GM12874 (cell line): ENCODE measurements at regions not wholly inside any gene's neighbourhood (a gene's known extent, or its start where the extent isn't known, plus 50 kb on each side); places are given as distances from the start of the nearest gene placed in this dataset.

ENCODE experiments used
- TF ChIP-seq, protein P1 (sequence below): IDR thresholded peaks from 2 replicates; pipeline ENCODE4 v1.5.1; 2011; ENCODE audit warnings: low read depth, mild to moderate bottlenecking, control low read depth, low read length, moderate library complexity; ENCODE audit not compliant: insufficient read depth

- TF ChIP-seq, protein P1, sequence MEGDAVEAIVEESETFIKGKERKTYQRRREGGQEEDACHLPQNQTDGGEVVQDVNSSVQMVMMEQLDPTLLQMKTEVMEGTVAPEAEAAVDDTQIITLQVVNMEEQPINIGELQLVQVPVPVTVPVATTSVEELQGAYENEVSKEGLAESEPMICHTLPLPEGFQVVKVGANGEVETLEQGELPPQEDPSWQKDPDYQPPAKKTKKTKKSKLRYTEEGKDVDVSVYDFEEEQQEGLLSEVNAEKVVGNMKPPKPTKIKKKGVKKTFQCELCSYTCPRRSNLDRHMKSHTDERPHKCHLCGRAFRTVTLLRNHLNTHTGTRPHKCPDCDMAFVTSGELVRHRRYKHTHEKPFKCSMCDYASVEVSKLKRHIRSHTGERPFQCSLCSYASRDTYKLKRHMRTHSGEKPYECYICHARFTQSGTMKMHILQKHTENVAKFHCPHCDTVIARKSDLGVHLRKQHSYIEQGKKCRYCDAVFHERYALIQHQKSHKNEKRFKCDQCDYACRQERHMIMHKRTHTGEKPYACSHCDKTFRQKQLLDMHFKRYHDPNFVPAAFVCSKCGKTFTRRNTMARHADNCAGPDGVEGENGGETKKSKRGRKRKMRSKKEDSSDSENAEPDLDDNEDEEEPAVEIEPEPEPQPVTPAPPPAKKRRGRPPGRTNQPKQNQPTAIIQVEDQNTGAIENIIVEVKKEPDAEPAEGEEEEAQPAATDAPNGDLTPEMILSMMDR = no peak
Observed at GRCh38 chr12:124663206-124663605, 95.8 kb upstream of the NCOR2 start.

DNA sequence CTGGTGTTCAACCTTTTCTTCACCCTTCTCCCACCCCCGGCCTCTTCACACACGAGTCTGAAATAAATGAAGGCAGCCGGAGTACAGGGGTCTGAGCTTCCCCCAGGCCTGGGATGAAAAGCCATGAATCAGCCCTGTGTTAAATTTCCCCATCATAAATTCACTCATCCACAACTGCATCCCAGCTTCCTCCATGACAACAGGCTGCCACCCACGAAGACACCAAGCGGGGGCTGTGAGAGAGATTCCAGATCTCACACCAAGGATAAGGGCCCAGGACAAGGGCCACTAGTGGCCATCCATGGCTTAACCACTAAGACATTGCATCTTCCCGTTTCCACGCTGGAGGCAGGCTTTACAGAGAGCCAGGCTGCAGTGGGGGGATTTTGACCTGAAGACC lies 93.9 kb upstream of the NCOR2 start:
- TF ChIP-seq, protein P1 = no peak

DNA sequence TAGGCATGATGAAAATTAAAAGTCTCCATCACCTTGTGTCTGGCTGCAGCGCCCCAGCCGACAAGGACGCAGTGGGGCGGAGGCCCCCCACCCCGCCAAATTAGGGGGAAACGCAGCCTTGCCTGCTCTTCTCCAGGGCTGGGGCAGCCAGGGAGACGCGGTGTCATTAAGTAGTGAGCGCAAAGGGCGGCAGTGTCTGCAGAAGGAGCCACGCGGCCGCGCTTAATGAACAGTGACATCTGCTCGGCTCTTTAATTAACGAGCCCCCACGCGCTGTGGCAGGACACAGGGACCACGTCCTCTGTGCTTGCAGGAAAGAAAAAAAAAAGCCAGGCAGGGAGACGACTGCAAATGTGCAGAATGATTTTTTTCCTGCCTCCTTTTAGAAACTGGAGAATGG lies 93.4 kb upstream of the NCOR2 start:
- TF ChIP-seq, protein P1 = no peak

GRCh38 chr12:124658806-124659402 lies 91.5 kb upstream of the NCOR2 start:
- TF ChIP-seq, protein P1 = no peak

GRCh38 chr12:124658302-124658701 lies 90.9 kb upstream of the NCOR2 start:
- TF ChIP-seq, protein P1 = no peak

DNA sequence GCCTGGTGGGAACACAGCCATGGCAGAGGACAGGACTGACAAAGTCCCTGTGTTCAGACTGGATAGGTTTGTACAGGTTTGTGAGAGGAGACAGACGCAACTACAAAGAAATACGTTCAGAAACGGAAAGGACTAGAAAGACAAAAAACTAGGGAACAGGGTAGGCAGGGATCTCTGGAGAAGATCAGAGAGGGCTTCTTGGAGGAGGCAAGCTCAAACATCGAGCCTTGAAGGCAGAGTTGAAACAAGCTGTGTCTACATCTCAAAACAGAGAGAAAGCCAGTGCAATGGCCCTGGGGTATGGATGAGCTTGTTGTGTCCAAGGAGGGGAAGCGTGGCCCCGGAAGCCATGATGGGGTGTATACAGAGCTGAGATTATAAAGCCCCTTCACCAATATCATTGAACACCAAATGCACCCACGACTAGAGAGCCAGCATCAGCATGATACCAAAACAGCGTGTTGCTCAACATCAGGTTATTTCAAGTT lies 89.6 kb upstream of the NCOR2 start:
- TF ChIP-seq, protein P1 = no peak

DNA sequence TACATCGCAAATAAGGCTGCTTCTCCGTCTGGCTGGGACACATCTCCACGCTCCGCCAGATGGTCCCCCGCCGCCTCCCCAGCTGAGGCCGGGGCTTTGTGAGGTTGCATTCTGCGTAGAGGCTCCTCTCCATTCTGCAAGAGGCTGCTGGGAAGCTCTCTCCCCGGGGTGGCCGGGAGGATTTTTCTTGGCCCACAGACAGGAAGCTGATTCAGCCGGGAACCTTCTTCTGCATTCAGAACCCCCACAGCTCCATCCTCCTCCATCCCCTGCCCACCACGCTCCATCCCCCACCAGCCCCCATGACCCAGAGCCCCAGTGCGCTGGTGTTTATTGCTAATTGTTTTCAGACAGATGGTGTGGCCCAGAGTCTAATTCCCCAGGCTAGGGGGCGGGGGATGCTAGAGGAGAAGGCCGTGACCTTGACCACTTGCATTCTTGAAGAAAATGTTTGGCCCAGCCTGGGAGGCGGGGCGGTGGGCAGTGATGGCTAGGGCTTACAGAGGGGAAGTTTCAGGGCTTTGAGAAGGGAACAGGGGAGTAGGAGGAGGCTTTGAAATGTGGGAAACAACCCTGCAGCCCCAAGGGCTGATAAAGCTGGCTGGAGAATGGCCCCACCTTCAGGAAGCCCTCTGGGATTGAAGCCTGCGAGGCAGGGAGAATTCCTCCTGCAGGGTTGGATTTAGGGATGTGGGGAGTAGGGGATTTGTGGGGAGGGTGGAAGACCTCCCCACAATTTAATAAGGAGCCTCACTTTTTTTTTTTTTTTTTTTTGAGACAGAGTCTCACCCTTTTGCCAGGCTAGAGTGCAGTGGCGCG lies 88.5 kb upstream of the NCOR2 start:
- TF ChIP-seq, protein P1 = no peak
